Keratinocyte (primary cell): ENCODE measurements at regions not wholly inside any gene's neighbourhood (a gene's known extent, or its start where the extent isn't known, plus 50 kb on each side); places are given as distances from the start of the nearest gene placed in this dataset.
A peak's percentile ranks its signal among the peaks of the same experiment; 100 is the strongest.

Source experiments
- DNase-seq: peaks from one replicate; pipeline ENCODE4 v3.0.0-alpha.2; 2011; ENCODE audit warnings: low read depth, missing footprints, low spot score
- FAIRE-seq: peaks from 2 replicates; lab custom pipeline; 2011; peaks lifted over from hg19 to GRCh38; lab: Jason Lieb, UNC
- H2AFZ ChIP-seq: 2 replicates; pipeline ENCODE4 v1.6.0; 2012; ENCODE audit warnings: low read length, control low read depth, inconsistent platforms; ENCODE audit not compliant: control insufficient read depth
- H3K27ac ChIP-seq: 2 replicates; pipeline ENCODE4 v1.5.1; 2011; ENCODE audit warnings: low read length; ENCODE audit not compliant: control insufficient read depth, insufficient read depth
- H3K27me3 ChIP-seq: 3 replicates; pipeline ENCODE4 v1.6.0; 2011; ENCODE audit warnings: low read length; ENCODE audit not compliant: control insufficient read depth, insufficient read depth; ENCODE audit errors: extremely low read depth
- H3K36me3 ChIP-seq, 2 experiments: 2 replicates in 1 of 2; 3 replicates in 1 of 2; pipeline ENCODE4 v1.5.1; 2011; ENCODE audit warnings: low read length in 2 of 2, mild to moderate bottlenecking in 1 of 2; ENCODE audit not compliant: control insufficient read depth in 2 of 2, insufficient read depth in 2 of 2; ENCODE audit errors: extremely low read depth in 1 of 2
- H3K4me1 ChIP-seq: 3 replicates; pipeline ENCODE4 v1.5.1; 2011; ENCODE audit warnings: low read length; ENCODE audit not compliant: control insufficient read depth, insufficient read depth; ENCODE audit errors: extremely low read depth
- H3K4me2 ChIP-seq: 3 replicates; pipeline ENCODE4 v1.6.0; 2011; ENCODE audit warnings: low read depth, low read length; ENCODE audit not compliant: control insufficient read depth, insufficient read depth; ENCODE audit errors: extremely low read depth
- H3K4me3 ChIP-seq, 3 experiments: fragments of 200-600 bp in 1 of 3; sonication (generic) in 1 of 3; 2 replicates in 2 of 3; 3 replicates in 1 of 3; pipeline ENCODE4 v1.5.1; 2011 to 2016; ENCODE audit warnings: low read length in 3 of 3, mild to moderate bottlenecking in 3 of 3, control low read depth in 2 of 3, inconsistent platforms in 1 of 3, low read depth in 1 of 3, mixed read lengths in 1 of 3, mixed run types in 1 of 3, moderate library complexity in 1 of 3; ENCODE audit not compliant: control insufficient read depth in 2 of 3, insufficient read depth in 2 of 3; ENCODE audit errors: extremely low read depth in 1 of 3
- H3K79me2 ChIP-seq: 2 replicates; pipeline ENCODE4 v1.6.0; 2012; ENCODE audit warnings: low read length; ENCODE audit not compliant: control insufficient read depth, insufficient read depth
- H3K9ac ChIP-seq: 3 replicates; pipeline ENCODE4 v1.6.0; 2011; ENCODE audit warnings: low read length; ENCODE audit not compliant: control insufficient read depth, insufficient read depth; ENCODE audit errors: extremely low read depth
- H3K9me1 ChIP-seq: 3 replicates; pipeline ENCODE4 v1.6.0; 2011; ENCODE audit warnings: low read length; ENCODE audit not compliant: control insufficient read depth, insufficient read depth; ENCODE audit errors: extremely low read depth
- H3K9me3 ChIP-seq: 2 replicates; pipeline ENCODE4 v1.5.1; 2012; ENCODE audit warnings: low read depth, low read length; ENCODE audit not compliant: control insufficient read depth
- H4K20me1 ChIP-seq: 3 replicates; pipeline ENCODE4 v1.6.0; 2011; ENCODE audit warnings: low read length; ENCODE audit not compliant: control insufficient read depth, insufficient read depth; ENCODE audit errors: extremely low read depth
- CTCF ChIP-seq, 3 experiments: IDR thresholded peaks in 1 of 3; conservative IDR thresholded peaks in 1 of 3; optimal IDR thresholded peaks in 1 of 3; 2 replicates in 2 of 3; 3 replicates in 1 of 3; pipeline versions ENCODE3 to v1.5.1; 2011; ENCODE audit warnings: low read length in 3 of 3, mild to moderate bottlenecking in 3 of 3, moderate library complexity in 2 of 3, control low read depth in 1 of 3, inconsistent platforms in 1 of 3; ENCODE audit not compliant: insufficient read depth in 2 of 3; ENCODE audit errors: extremely low read depth in 1 of 3
- EZH2 ChIP-seq: IDR thresholded peaks from one replicate; pipeline ENCODE4 v1.6.1; 2012; ENCODE audit warnings: inconsistent platforms, mild to moderate bottlenecking, low read length, moderate library complexity
- dilution Hi-C: fragments of 300-500 bp; cut with MboI; formaldehyde crosslinking; loops from one replicate; pipeline ENCODE4 v1.7.0; 2020; ENCODE audit warnings: low sequenced_read_pairs; ENCODE audit not compliant: extremely low pct_ligation_motif_present

GRCh38 chr11:28582506-28582905 is 474.3 kb downstream of the METTL15 start:
- Histone ChIP-seq H3K9me3 (no peaks in the 10 kb centered on the region), H2AFZ (no peak overlapping the region), H3K9ac (no peak overlapping the region), H3K27ac (no peak overlapping the region), H3K4me1 (peaks cover 8% of the 10 kb centered on the region), H3K36me3 (no peaks in the 10 kb centered on the region), H3K79me2 (no peaks in the 10 kb centered on the region), H3K4me3 (no peak overlapping the region), H3K4me2 (no peak overlapping the region), H3K27me3 (no peaks in the 10 kb centered on the region), H4K20me1 (no peaks in the 10 kb centered on the region), H3K9me1 (no peaks in the 10 kb centered on the region)
- FAIRE-seq (no peak), DNase-seq (no peak)
- TF ChIP-seq EZH2 (no peak), CTCF (optimal IDR thresholded peaks at IDR 0.05 in 1 of 3, IDR thresholded peaks at IDR 0.05 in 1 of 3, conservative IDR thresholded peaks at IDR 0.05 in 1 of 3; ENCODE audit: extremely low read depth in 1 of 3, insufficient read depth in 2 of 3, low read length in 3 of 3) (no peak)
- dilution Hi-C loops: no loop called here

GRCh38 chr11:28581286-28582242 is 473.4 kb downstream of the METTL15 start:
- Histone ChIP-seq H3K79me2 (no peaks in the 10 kb centered on the region), H3K4me3 (no peak overlapping the region), H3K4me1 (peaks cover 8% of the 10 kb centered on the region), H3K4me2 (no peak overlapping the region), H2AFZ (no peak overlapping the region), H4K20me1 (no peaks in the 10 kb centered on the region), H3K9ac (no peak overlapping the region), H3K27me3 (no peaks in the 10 kb centered on the region), H3K9me3 (no peaks in the 10 kb centered on the region), H3K9me1 (no peaks in the 10 kb centered on the region), H3K27ac (no peak overlapping the region), H3K36me3 (no peaks in the 10 kb centered on the region)
- no peak for FAIRE-seq
- DNase-seq: peak; percentile 28
- no peak for TF ChIP-seq CTCF (optimal IDR thresholded peaks at IDR 0.05 in 1 of 3, IDR thresholded peaks at IDR 0.05 in 1 of 3, conservative IDR thresholded peaks at IDR 0.05 in 1 of 3; ENCODE audit: extremely low read depth in 1 of 3, insufficient read depth in 2 of 3, low read length in 3 of 3)
- TF ChIP-seq EZH2: no peak
- dilution Hi-C loops: no loop called here
